GM23338 (cell line): ENCODE measurements at regions not wholly inside any gene's neighbourhood (a gene's known extent, or its start where the extent isn't known, plus 50 kb on each side); places are given as distances from the start of the nearest gene placed in this dataset.

ENCODE experiments used
- ATAC-seq: fragments of 200-7000 bp; cut with Tn5 transposase; 3 replicates; pipeline ENCODE4 v1.9.1; 2020
- DNase-seq: peaks from one replicate; pipeline ENCODE4 v3.0.0-alpha.2; 2015; ENCODE audit warnings: low spot score
- H2AFZ ChIP-seq: fragments of 200-600 bp; sonication (generic); 2 replicates; pipeline ENCODE4 v1.8.0; 2016; ENCODE audit warnings: antibody characterized with exemption, mild to moderate bottlenecking, moderate library complexity
- H3F3A ChIP-seq: fragments of 200-600 bp; sonication (generic); replicated peaks from 2 replicates; pipeline ENCODE4 v1.8.0; 2017; ENCODE audit warnings: antibody characterized with exemption, mixed run types, low read depth
- H3K27ac ChIP-seq: fragments of 200-600 bp; sonication (generic); 2 replicates; pipeline ENCODE4 v1.6.1; 2016; ENCODE audit warnings: low read depth
- H3K27me3 ChIP-seq: fragments of 200-600 bp; sonication (generic); 2 replicates; pipeline ENCODE4 v1.8.0; 2016; ENCODE audit warnings: mild to moderate bottlenecking, mixed run types, moderate library complexity; ENCODE audit not compliant: insufficient read depth
- H3K36me3 ChIP-seq: fragments of 200-600 bp; sonication (generic); 2 replicates; pipeline ENCODE4 v1.8.0; 2016; ENCODE audit warnings: mild to moderate bottlenecking; ENCODE audit not compliant: insufficient read depth
- H3K4me1 ChIP-seq: fragments of 200-600 bp; sonication (generic); 2 replicates; pipeline ENCODE4 v1.8.0; 2016; ENCODE audit warnings: mild to moderate bottlenecking, moderate library complexity; ENCODE audit not compliant: insufficient read depth
- H3K4me2 ChIP-seq: fragments of 200-600 bp; sonication (generic); 2 replicates; pipeline ENCODE4 v1.7.1; 2017; ENCODE audit warnings: mixed run types
- H3K4me3 ChIP-seq: fragments of 200-600 bp; sonication (generic); 2 replicates; pipeline ENCODE4 v1.6.1; 2016; ENCODE audit warnings: mixed run types
- H3K79me2 ChIP-seq: fragments of 200-600 bp; sonication (generic); replicated peaks from 2 replicates; pipeline ENCODE4 v1.8.0; 2017; ENCODE audit warnings: mild to moderate bottlenecking; ENCODE audit not compliant: insufficient read depth
- H3K9me2 ChIP-seq: fragments of 200-600 bp; sonication (generic); 2 replicates; pipeline ENCODE4 v1.8.0; 2017; ENCODE audit not compliant: insufficient read depth
- H4K20me1 ChIP-seq: fragments of 200-600 bp; sonication (generic); replicated peaks from 2 replicates; pipeline ENCODE4 v1.8.0; 2017; ENCODE audit warnings: mild to moderate bottlenecking; ENCODE audit not compliant: insufficient read depth
- H3K27ac Mint-ChIP-seq: 2 replicates; pipeline ENCODE4 v1.8.0; 2020; ENCODE audit warnings: inconsistent platforms, mild to moderate bottlenecking, moderate library complexity, mixed read lengths
- H3K27me3 Mint-ChIP-seq: 3 replicates; pipeline ENCODE4 v1.8.0; 2022; ENCODE audit warnings: low read depth, mild to moderate bottlenecking, moderate library complexity, mixed read lengths, inconsistent platforms; ENCODE audit not compliant: insufficient read depth, poor library complexity
- H3K36me3 Mint-ChIP-seq: 3 replicates; pipeline ENCODE4 v1.8.0; 2021; ENCODE audit warnings: low read depth, mild to moderate bottlenecking, inconsistent platforms, moderate library complexity, mixed read lengths
- H3K4me1 Mint-ChIP-seq: 3 replicates; pipeline ENCODE4 v1.8.0; 2020; ENCODE audit warnings: mild to moderate bottlenecking, inconsistent platforms, mixed read lengths
- H3K4me3 Mint-ChIP-seq: 3 replicates; pipeline ENCODE4 v1.8.0; 2021; ENCODE audit warnings: moderate library complexity, mild to moderate bottlenecking, inconsistent platforms, mixed read lengths
- H3K9me3 Mint-ChIP-seq: 3 replicates; pipeline ENCODE4 v1.8.0; 2020; ENCODE audit warnings: moderate library complexity, mild to moderate bottlenecking, inconsistent platforms, mixed read lengths
- CTCF ChIP-seq, 2 experiments: fragments of 200-600 bp in 1 of 2; sonication (generic) in 1 of 2; conservative IDR thresholded peaks; 2 replicates each; pipeline versions ENCODE4 v1.5.1 to v1.6.1; 2016 to 2017; ENCODE audit warnings: antibody characterized with exemption in 2 of 2, low read depth in 2 of 2, mild to moderate bottlenecking in 2 of 2, moderate library complexity in 1 of 2
- ETS1 ChIP-seq: IDR thresholded peaks from 2 replicates; pipeline ENCODE4 v1.6.1; 2016; ENCODE audit warnings: antibody characterized with exemption
- EZH2phosphoT487 ChIP-seq: fragments of 200-600 bp; sonication (generic); IDR thresholded peaks from one replicate; pipeline ENCODE4 v1.8.1; 2018; ENCODE audit warnings: antibody characterized with exemption; ENCODE audit not compliant: unreplicated experiment
- NANOG ChIP-seq: IDR thresholded peaks from 2 replicates; pipeline ENCODE4 v1.6.1; 2016; ENCODE audit warnings: antibody characterized with exemption, borderline replicate concordance
- REST ChIP-seq: IDR thresholded peaks from one replicate; pipeline ENCODE4 v1.6.1; 2018; ENCODE audit warnings: antibody characterized with exemption; ENCODE audit not compliant: unreplicated experiment
- STAT1 ChIP-seq: IDR thresholded peaks from one replicate; pipeline ENCODE4 v1.6.1; 2016; ENCODE audit warnings: antibody characterized with exemption; ENCODE audit not compliant: unreplicated experiment
- ZNF331 ChIP-seq: fragments of 250-450 bp; sonication (Bioruptor Pico); IDR thresholded peaks from 2 replicates; pipeline ENCODE4 v1.5.0; 2020; ENCODE audit warnings: low read depth, mild to moderate bottlenecking, moderate library complexity

- TF ChIP-seq ETS1 (no peak), NANOG (no peak), EZH2phosphoT487 (no peak), CTCF (conservative IDR thresholded peaks at IDR 0.05; ENCODE audit: low read depth in 2 of 2) (no peak), REST (no peak), STAT1 (no peak), ZNF331 (CRISPR knock-in tag) (no peak)
Observed at GRCh38 chr4:134019657-134020056, 181.9 kb downstream of the PABPC4L start (continued).

- Histone ChIP-seq H3K27ac (0 out of 2 replicates have a peak overlapping the region, but pooled peaks have one; percentile 56), H3K9me2 (peaks cover 21% of the 10 kb centered on the region; the same call in 1 of the 2 replicates), H3K36me3 (no peaks in the 10 kb centered on the region), H3K4me2 (peak overlapping the region; percentile 33; the same call in 1 of the 2 replicates), H3K4me3 (no peak overlapping the region), H3K4me1 (peaks cover 19% of the 10 kb centered on the region), H3K79me2 (no peaks in the 10 kb centered on the region), H3K27me3 (no peaks in the 10 kb centered on the region), H3F3A (no peaks in the 10 kb centered on the region), H4K20me1 (no peaks in the 10 kb centered on the region), H2AFZ (no peak overlapping the region)
- peaks cover 15% of the 10 kb centered on the region for H3K4me1 Mint-ChIP-seq
- peaks cover 10% of the 10 kb centered on the region; the same call in 2 of the 3 replicates for H3K36me3 Mint-ChIP-seq
- peaks cover 3% of the 10 kb centered on the region for H3K27me3 Mint-ChIP-seq
- H3K4me3 Mint-ChIP-seq, result no peak overlapping the region
- no peaks in the 10 kb centered on the region for H3K9me3 Mint-ChIP-seq
- TF ChIP-seq ZNF331 (CRISPR knock-in tag), result no peak
- peak; percentile 71 for TF ChIP-seq NANOG
- DNase-seq (no peak), ATAC-seq (no peak)
- H3K27ac Mint-ChIP-seq, result no peak overlapping the region
Observed at GRCh38 chr4:134018846-134019245, 182.7 kb downstream of the PABPC4L start.
